ENCODE measurements at regions not wholly inside any gene's neighbourhood (a gene's known extent, or its start where the extent isn't known, plus 50 kb on each side); places are given as distances from the start of the nearest gene placed in this dataset.

GRCh38 chr10:27360581-27361172, 120.1 kb upstream of the ACBD5 start:
- TF ChIP-seq CTCF (IDR thresholded peaks at IDR 0.05 in 8 of 11, conservative IDR thresholded peaks at IDR 0.05 in 3 of 11), result peak; percentile 80 to 91 (median 89)
- no peak for TF ChIP-seq POLR2A (IDR thresholded peaks at IDR 0.05)

All from spleen (tissue), 7 donors.